Gastrocnemius medialis (tissue), 4 donors: ENCODE measurements at regions not wholly inside any gene's neighbourhood (a gene's known extent, or its start where the extent isn't known, plus 50 kb on each side); places are given as distances from the start of the nearest gene placed in this dataset.

ENCODE experiments used
- POLR2A ChIP-seq, 2 donors: fragments of 450-650 bp; IDR thresholded peaks; one replicate each; pipeline ENCODE4 v1.6.1; 2017; ENCODE audit warnings: antibody characterized with exemption in 2 of 2, mild to moderate bottlenecking in 2 of 2, moderate library complexity in 2 of 2
- TF ChIP-seq, protein P1 (sequence below), 5 experiments: fragments of 450-650 bp in 3 of 5; fragments of 200-600 bp in 2 of 5; sonication (generic) in 2 of 5; IDR thresholded peaks in 4 of 5; conservative IDR thresholded peaks in 1 of 5; 1 replicate in 4 of 5; 2 replicates in 1 of 5; pipeline ENCODE4 v1.5.1; 2016 to 2019; ENCODE audit warnings: antibody characterized with exemption in 5 of 5, mild to moderate bottlenecking in 3 of 5, moderate library complexity in 3 of 5

DNA sequence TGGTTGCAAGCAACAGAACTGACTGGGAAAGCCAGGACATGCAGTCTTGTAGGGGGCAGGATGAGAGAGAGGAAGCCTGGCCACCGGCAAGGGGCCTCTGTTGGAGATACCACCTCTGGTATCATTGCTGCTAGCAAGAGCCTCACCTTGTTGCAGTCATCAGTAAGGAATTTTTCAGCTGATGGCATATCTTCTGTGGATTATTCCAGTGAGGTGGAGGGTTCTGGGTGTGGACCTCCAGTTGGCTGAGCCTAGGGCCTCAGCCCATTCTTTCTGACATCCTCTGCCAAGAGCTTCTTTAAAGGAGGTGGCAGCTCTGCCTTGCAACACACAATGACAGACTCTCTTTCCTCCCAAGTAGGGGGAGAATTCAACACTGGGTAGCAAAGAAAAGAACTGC is 128.9 kb downstream of the AQP9 start:
- no peak for TF ChIP-seq POLR2A (IDR thresholded peaks at IDR 0.05)
- TF ChIP-seq, protein P1, sequence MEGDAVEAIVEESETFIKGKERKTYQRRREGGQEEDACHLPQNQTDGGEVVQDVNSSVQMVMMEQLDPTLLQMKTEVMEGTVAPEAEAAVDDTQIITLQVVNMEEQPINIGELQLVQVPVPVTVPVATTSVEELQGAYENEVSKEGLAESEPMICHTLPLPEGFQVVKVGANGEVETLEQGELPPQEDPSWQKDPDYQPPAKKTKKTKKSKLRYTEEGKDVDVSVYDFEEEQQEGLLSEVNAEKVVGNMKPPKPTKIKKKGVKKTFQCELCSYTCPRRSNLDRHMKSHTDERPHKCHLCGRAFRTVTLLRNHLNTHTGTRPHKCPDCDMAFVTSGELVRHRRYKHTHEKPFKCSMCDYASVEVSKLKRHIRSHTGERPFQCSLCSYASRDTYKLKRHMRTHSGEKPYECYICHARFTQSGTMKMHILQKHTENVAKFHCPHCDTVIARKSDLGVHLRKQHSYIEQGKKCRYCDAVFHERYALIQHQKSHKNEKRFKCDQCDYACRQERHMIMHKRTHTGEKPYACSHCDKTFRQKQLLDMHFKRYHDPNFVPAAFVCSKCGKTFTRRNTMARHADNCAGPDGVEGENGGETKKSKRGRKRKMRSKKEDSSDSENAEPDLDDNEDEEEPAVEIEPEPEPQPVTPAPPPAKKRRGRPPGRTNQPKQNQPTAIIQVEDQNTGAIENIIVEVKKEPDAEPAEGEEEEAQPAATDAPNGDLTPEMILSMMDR (IDR thresholded peaks at IDR 0.05 in 4 of 5, conservative IDR thresholded peaks at IDR 0.05 in 1 of 5), result no peak
